GM23338 (cell line): ENCODE measurements at regions not wholly inside any gene's neighbourhood (a gene's known extent, or its start where the extent isn't known, plus 50 kb on each side); places are given as distances from the start of the nearest gene placed in this dataset.
A peak's percentile ranks its signal among the peaks of the same experiment; 100 is the strongest.

Experiments
- ATAC-seq: fragments of 200-7000 bp; cut with Tn5 transposase; 3 replicates; pipeline ENCODE4 v1.9.1; 2020
- DNase-seq: peaks from one replicate; pipeline ENCODE4 v3.0.0-alpha.2; 2015; ENCODE audit warnings: low spot score
- H2AFZ ChIP-seq: fragments of 200-600 bp; sonication (generic); 2 replicates; pipeline ENCODE4 v1.8.0; 2016; ENCODE audit warnings: antibody characterized with exemption, mild to moderate bottlenecking, moderate library complexity
- H3F3A ChIP-seq: fragments of 200-600 bp; sonication (generic); replicated peaks from 2 replicates; pipeline ENCODE4 v1.8.0; 2017; ENCODE audit warnings: antibody characterized with exemption, mixed run types, low read depth
- H3K27ac ChIP-seq: fragments of 200-600 bp; sonication (generic); 2 replicates; pipeline ENCODE4 v1.6.1; 2016; ENCODE audit warnings: low read depth
- H3K27me3 ChIP-seq: fragments of 200-600 bp; sonication (generic); 2 replicates; pipeline ENCODE4 v1.8.0; 2016; ENCODE audit warnings: mild to moderate bottlenecking, mixed run types, moderate library complexity; ENCODE audit not compliant: insufficient read depth
- H3K36me3 ChIP-seq: fragments of 200-600 bp; sonication (generic); 2 replicates; pipeline ENCODE4 v1.8.0; 2016; ENCODE audit warnings: mild to moderate bottlenecking; ENCODE audit not compliant: insufficient read depth
- H3K4me1 ChIP-seq: fragments of 200-600 bp; sonication (generic); 2 replicates; pipeline ENCODE4 v1.8.0; 2016; ENCODE audit warnings: mild to moderate bottlenecking, moderate library complexity; ENCODE audit not compliant: insufficient read depth
- H3K4me2 ChIP-seq: fragments of 200-600 bp; sonication (generic); 2 replicates; pipeline ENCODE4 v1.7.1; 2017; ENCODE audit warnings: mixed run types
- H3K4me3 ChIP-seq: fragments of 200-600 bp; sonication (generic); 2 replicates; pipeline ENCODE4 v1.6.1; 2016; ENCODE audit warnings: mixed run types
- H3K79me2 ChIP-seq: fragments of 200-600 bp; sonication (generic); replicated peaks from 2 replicates; pipeline ENCODE4 v1.8.0; 2017; ENCODE audit warnings: mild to moderate bottlenecking; ENCODE audit not compliant: insufficient read depth
- H3K9me2 ChIP-seq: fragments of 200-600 bp; sonication (generic); 2 replicates; pipeline ENCODE4 v1.8.0; 2017; ENCODE audit not compliant: insufficient read depth
- H4K20me1 ChIP-seq: fragments of 200-600 bp; sonication (generic); replicated peaks from 2 replicates; pipeline ENCODE4 v1.8.0; 2017; ENCODE audit warnings: mild to moderate bottlenecking; ENCODE audit not compliant: insufficient read depth
- H3K27ac Mint-ChIP-seq: 2 replicates; pipeline ENCODE4 v1.8.0; 2020; ENCODE audit warnings: inconsistent platforms, mild to moderate bottlenecking, moderate library complexity, mixed read lengths
- H3K27me3 Mint-ChIP-seq: 3 replicates; pipeline ENCODE4 v1.8.0; 2022; ENCODE audit warnings: low read depth, mild to moderate bottlenecking, moderate library complexity, mixed read lengths, inconsistent platforms; ENCODE audit not compliant: insufficient read depth, poor library complexity
- H3K36me3 Mint-ChIP-seq: 3 replicates; pipeline ENCODE4 v1.8.0; 2021; ENCODE audit warnings: low read depth, mild to moderate bottlenecking, inconsistent platforms, moderate library complexity, mixed read lengths
- H3K4me1 Mint-ChIP-seq: 3 replicates; pipeline ENCODE4 v1.8.0; 2020; ENCODE audit warnings: mild to moderate bottlenecking, inconsistent platforms, mixed read lengths
- H3K4me3 Mint-ChIP-seq: 3 replicates; pipeline ENCODE4 v1.8.0; 2021; ENCODE audit warnings: moderate library complexity, mild to moderate bottlenecking, inconsistent platforms, mixed read lengths
- H3K9me3 Mint-ChIP-seq: 3 replicates; pipeline ENCODE4 v1.8.0; 2020; ENCODE audit warnings: moderate library complexity, mild to moderate bottlenecking, inconsistent platforms, mixed read lengths
- CREB1 ChIP-seq: fragments of 250-450 bp; sonication (Bioruptor Pico); IDR thresholded peaks from 2 replicates; pipeline ENCODE4 v1.5.0; 2020; ENCODE audit warnings: low read depth, mild to moderate bottlenecking, moderate library complexity
- CTCF ChIP-seq, 2 experiments: fragments of 200-600 bp in 1 of 2; sonication (generic) in 1 of 2; conservative IDR thresholded peaks; 2 replicates each; pipeline versions ENCODE4 v1.5.1 to v1.6.1; 2016 to 2017; ENCODE audit warnings: antibody characterized with exemption in 2 of 2, low read depth in 2 of 2, mild to moderate bottlenecking in 2 of 2, moderate library complexity in 1 of 2
- EZH2phosphoT487 ChIP-seq: fragments of 200-600 bp; sonication (generic); IDR thresholded peaks from one replicate; pipeline ENCODE4 v1.8.1; 2018; ENCODE audit warnings: antibody characterized with exemption; ENCODE audit not compliant: unreplicated experiment
- JUNB ChIP-seq: IDR thresholded peaks from one replicate; pipeline ENCODE4 v1.6.1; 2016; ENCODE audit warnings: antibody characterized with exemption; ENCODE audit not compliant: unreplicated experiment
- POLR2AphosphoS5 ChIP-seq: IDR thresholded peaks from 2 replicates; pipeline ENCODE4 v1.6.1; 2016; ENCODE audit warnings: antibody characterized with exemption, low read depth
- STAT1 ChIP-seq: IDR thresholded peaks from one replicate; pipeline ENCODE4 v1.6.1; 2016; ENCODE audit warnings: antibody characterized with exemption; ENCODE audit not compliant: unreplicated experiment
- ZNF331 ChIP-seq: fragments of 250-450 bp; sonication (Bioruptor Pico); IDR thresholded peaks from 2 replicates; pipeline ENCODE4 v1.5.0; 2020; ENCODE audit warnings: low read depth, mild to moderate bottlenecking, moderate library complexity
- ZNF462 ChIP-seq: fragments of 250-450 bp; sonication (Bioruptor Pico); IDR thresholded peaks from 2 replicates; pipeline ENCODE4 v1.5.0; 2020; ENCODE audit warnings: mild to moderate bottlenecking, moderate library complexity

DNA sequence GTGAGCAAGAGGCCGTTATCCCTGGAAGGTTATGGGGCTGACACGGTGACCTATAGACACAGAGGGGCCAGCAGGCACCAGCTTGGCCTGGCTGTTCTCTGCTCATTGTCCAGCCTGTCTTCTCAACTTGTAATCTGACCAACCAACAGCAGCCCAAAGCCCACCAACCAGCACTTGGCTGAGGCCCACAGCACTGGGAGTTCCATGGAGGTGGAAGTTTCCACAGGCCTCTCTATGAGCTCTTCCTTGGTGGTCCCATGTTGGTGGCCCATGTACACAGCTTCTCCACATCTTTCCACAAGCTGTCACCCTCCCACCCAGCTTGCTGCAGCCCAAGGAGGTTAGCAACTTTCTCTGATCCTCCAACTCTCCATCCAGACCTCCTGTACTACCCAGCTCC lies 56.2 kb upstream of the KLHL31 start (continued):
- TF ChIP-seq ZNF462 (CRISPR knock-in tag) = no peak
- TF ChIP-seq STAT1 = no peak
- no peak for TF ChIP-seq ZNF331 (CRISPR knock-in tag)

GRCh38 chr6:53718597-53719460 lies 53.3 kb upstream of the KLHL31 start:
- Mint-ChIP-seq H3K36me3 (no peaks in the 10 kb centered on the region), H3K27ac (no peak overlapping the region), H3K4me1 (peaks cover 13% of the 10 kb centered on the region; the same call in 2 of the 3 replicates), H3K4me3 (no peak overlapping the region), H3K27me3 (peaks cover 2% of the 10 kb centered on the region), H3K9me3 (no peaks in the 10 kb centered on the region; the same call in 2 of the 3 replicates)
- no peak overlapping the region for H3K4me2 ChIP-seq
- H2AFZ ChIP-seq = no peak overlapping the region
- H3K4me1 ChIP-seq = peaks cover 5% of the 10 kb centered on the region; the same call in 1 of the 2 replicates
- H3K4me3 ChIP-seq = no peak overlapping the region
- H3K36me3 ChIP-seq = no peaks in the 10 kb centered on the region
- DNase-seq = peak; percentile 91
- H3K27ac ChIP-seq = no peak overlapping the region
- no peaks in the 10 kb centered on the region for H4K20me1 ChIP-seq
- H3K9me2 ChIP-seq = 0 out of 2 replicates have a peak, but pooled peaks cover 5% of the 10 kb centered on the region
- H3F3A ChIP-seq = no peaks in the 10 kb centered on the region
- no peaks in the 10 kb centered on the region for H3K27me3 ChIP-seq
- peak; percentile 85 for ATAC-seq
- H3K79me2 ChIP-seq = no peaks in the 10 kb centered on the region
- TF ChIP-seq POLR2AphosphoS5 (no peak), JUNB (no peak), EZH2phosphoT487 (no peak), CREB1 (CRISPR knock-in tag) (no peak), CTCF (conservative IDR thresholded peaks at IDR 0.05; ENCODE audit: low read depth in 2 of 2) (peak; percentile 88 to 94)
